Fibroblast of villous mesenchyme (primary cell): ENCODE measurements at regions not wholly inside any gene's neighbourhood (a gene's known extent, or its start where the extent isn't known, plus 50 kb on each side); places are given as distances from the start of the nearest gene placed in this dataset.

Experiments used
- DNase-seq: peaks from one replicate; pipeline ENCODE4 v3.0.0-alpha.2; 2010; ENCODE audit warnings: low read depth
- H3K4me3 ChIP-seq: 2 replicates; pipeline ENCODE4 v1.5.1; 2011; ENCODE audit warnings: low read depth, mild to moderate bottlenecking, low read length
- TF ChIP-seq, protein P1 (sequence below): IDR thresholded peaks from 2 replicates; pipeline ENCODE4 v1.5.1; 2012; ENCODE audit warnings: low read depth, mild to moderate bottlenecking, low read length; ENCODE audit not compliant: insufficient read depth

DNA sequence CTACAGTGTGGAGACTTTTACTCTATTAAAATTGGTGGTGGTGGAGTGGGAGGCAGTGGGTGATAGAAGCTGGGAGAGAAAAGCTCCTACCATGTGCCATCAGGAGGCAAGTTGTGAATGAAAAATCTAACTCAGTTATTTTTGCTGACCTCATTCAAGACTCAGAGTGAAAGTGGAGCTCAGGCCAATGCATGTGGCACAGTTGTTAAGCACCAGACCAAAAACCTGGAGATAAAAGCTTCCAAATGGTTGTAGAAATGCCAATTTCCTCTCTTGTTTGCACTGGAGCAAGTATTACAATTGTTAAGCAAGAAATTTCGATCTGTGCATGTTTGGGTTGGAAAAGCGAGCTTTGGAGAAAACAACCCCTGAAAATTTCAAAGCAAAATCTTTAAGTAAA is 81.5 kb upstream of the PRICKLE2 start:
- DNase-seq: no peak
- TF ChIP-seq, protein P1, sequence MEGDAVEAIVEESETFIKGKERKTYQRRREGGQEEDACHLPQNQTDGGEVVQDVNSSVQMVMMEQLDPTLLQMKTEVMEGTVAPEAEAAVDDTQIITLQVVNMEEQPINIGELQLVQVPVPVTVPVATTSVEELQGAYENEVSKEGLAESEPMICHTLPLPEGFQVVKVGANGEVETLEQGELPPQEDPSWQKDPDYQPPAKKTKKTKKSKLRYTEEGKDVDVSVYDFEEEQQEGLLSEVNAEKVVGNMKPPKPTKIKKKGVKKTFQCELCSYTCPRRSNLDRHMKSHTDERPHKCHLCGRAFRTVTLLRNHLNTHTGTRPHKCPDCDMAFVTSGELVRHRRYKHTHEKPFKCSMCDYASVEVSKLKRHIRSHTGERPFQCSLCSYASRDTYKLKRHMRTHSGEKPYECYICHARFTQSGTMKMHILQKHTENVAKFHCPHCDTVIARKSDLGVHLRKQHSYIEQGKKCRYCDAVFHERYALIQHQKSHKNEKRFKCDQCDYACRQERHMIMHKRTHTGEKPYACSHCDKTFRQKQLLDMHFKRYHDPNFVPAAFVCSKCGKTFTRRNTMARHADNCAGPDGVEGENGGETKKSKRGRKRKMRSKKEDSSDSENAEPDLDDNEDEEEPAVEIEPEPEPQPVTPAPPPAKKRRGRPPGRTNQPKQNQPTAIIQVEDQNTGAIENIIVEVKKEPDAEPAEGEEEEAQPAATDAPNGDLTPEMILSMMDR: no peak
- no peak overlapping the region for H3K4me3 ChIP-seq

DNA sequence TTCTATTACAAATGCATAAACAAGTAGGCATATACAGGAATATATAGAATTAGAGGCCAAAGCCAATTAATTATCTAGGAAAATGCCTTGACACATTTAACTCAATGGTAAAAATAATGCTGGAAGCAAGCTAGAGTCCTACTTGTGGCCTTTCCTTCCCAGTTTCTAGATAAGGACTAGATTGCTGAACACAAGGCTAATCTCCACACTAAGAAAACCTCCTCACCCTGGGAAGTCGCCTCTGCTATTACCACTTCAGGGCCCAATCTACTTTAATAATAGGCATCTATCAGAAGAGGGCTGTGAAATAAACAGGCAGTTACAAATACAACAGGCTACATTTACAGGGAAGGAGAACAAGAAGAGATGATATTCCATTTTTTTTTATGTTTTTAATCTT is 80.5 kb upstream of the PRICKLE2 start:
- no peak overlapping the region for H3K4me3 ChIP-seq
- TF ChIP-seq, protein P1: no peak
- no peak for DNase-seq

DNA sequence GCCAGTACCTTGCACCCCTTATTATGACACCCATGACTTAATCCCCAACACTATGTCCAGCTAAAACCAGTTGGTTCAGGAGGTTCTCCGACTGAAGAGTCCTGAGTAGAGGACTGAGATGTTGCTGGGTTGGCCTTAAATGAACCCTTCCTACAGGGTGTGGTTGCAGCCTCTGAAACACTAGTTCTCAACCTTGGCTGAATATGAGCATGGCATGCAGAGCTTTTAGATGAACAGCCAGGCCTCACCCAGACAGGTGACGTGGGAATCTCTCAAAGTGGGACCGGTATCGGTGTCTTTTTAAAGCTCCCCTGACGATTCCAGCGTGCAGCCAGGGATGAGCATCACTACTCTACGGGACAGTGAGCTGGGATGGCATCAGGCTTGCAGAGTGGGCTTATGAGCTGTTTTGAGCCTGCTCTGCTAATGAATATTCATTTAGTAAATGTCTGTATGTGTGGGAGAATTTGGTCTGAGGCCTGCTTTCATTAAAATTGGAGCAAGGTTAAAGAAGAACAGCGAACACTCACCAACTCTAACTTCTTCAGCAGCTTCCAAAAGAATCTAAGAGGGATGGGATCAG is 79.7 kb upstream of the PRICKLE2 start:
- TF ChIP-seq, protein P1: no peak
- no peak overlapping the region for H3K4me3 ChIP-seq
- DNase-seq: no peak

DNA sequence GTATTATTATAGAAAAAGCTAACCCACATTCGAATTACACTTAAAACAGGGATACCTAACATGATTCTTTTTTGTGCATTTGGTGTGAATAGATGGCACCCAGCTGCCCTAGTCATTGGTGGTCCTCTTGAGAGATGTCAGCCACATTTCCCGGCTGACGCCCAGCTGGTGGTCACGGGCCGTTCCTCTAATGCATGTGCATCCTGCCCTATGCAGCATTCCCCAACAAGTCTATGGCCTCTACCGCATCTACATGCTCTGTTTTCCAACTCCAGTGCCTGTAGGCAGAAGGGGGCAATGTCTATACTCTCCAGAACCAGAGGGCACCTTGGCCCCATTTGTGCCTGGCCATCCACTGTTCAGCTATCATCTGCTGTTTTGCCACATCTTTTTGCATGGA is 78.6 kb upstream of the PRICKLE2 start:
- DNase-seq: no peak
- no peak overlapping the region for H3K4me3 ChIP-seq
- TF ChIP-seq, protein P1: no peak

DNA sequence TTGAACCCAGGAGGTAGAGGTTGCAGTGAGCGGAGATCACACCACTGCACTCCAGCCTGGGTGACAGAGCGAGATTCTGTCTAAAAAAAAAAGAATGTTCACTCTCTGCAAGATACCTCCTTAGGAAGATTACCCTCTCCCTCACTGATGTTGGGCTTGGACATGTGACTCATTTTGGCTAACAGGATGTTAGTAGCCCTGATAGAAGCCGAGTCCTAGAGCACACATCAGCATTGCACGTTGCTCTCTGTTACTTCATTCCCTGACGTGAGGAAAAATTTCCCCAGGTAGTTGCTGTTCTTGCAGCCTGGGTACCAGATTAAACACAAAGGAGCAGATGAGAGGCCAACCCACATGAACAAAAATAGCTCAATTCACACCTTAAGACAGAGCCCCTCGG is 78.1 kb upstream of the PRICKLE2 start:
- TF ChIP-seq, protein P1: no peak
- H3K4me3 ChIP-seq: no peak overlapping the region
- no peak for DNase-seq

DNA sequence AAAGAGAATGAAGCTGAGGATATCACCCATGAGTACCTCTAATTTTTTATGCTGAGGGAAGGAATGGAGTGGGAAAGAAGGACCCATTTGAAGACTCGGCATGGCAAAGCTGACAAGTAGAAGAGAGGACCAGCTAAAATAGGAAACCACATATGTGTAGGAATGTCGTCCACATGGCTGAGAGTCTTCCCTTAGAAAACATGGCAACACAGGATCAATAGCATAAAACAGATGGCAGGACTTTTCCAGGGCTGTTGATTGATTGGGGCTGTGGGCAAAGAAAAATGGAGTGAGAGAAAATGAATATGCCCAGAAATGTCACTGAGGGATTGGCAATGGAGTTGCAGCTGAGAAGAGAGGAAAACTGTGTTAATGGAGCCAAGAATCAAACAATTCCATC is 76.2 kb upstream of the PRICKLE2 start:
- TF ChIP-seq, protein P1: no peak
- H3K4me3 ChIP-seq: no peak overlapping the region
- DNase-seq: no peak

DNA sequence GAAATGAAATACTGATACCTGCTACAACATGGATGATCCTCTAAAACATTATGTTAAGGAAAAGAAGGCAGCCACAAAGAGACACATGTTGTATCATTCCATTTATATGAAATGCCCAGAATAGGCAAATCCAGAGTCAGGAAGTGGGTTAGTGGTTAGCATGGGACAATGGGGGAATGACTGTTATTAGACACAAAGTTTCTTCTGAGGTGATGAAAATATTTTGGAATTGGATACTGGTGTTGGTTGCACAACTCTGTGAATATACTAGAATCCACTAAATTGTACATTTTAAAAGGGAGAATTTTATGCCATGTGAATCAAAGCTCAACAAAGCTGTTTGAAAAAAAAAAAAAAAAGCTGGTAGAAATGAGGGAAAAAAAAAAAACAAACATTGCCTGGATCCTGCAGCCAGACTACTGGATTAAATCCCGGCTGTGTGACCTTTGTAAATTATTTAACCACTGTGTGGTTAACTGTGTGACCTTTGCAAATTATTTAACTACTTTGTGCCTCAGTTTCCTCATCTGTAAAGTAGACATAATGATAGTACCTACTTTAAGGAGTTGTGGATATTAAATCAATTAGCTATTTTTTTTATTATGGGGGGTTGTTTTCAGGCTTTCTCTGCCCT is 75.6 kb upstream of the PRICKLE2 start:
- TF ChIP-seq, protein P1: no peak
- DNase-seq: peak; percentile 62
- H3K4me3 ChIP-seq: no peak overlapping the region
